ENCODE measurements at regions not wholly inside any gene's neighbourhood (a gene's known extent, or its start where the extent isn't known, plus 50 kb on each side); places are given as distances from the start of the nearest gene placed in this dataset.
"Not testable (repeated sequence)": the region's sequence is repeated elsewhere in the genome, so short reads cannot be mapped to it uniquely, and the experiment has no call there.

GRCh38 chr21:10411776-10412526, 109.4 kb upstream of the TPTE start:
- not testable (repeated sequence) for DNase-seq

- DNase-seq = not testable (repeated sequence)
Measured at GRCh38 chr21:10412928-10413246, 108.5 kb upstream of the TPTE start.

GRCh38 chr21:10413247-10414120, 107.9 kb upstream of the TPTE start:
- not testable (repeated sequence) for DNase-seq

- not testable (repeated sequence) for DNase-seq
Measured at GRCh38 chr21:10414121-10414924, 107.1 kb upstream of the TPTE start.

GRCh38 chr21:10414925-10415254, 106.5 kb upstream of the TPTE start:
- DNase-seq = not testable (repeated sequence)

- not testable (repeated sequence) for DNase-seq
Measured at GRCh38 chr21:10415456-10415855, 105.9 kb upstream of the TPTE start.

GRCh38 chr21:10415859-10416258, 105.5 kb upstream of the TPTE start:
- not testable (repeated sequence) for DNase-seq

GRCh38 chr21:10416691-10417447, 104.5 kb upstream of the TPTE start:
- DNase-seq = not testable (repeated sequence)

GRCh38 chr21:10417551-10418002, 103.8 kb upstream of the TPTE start:
- not testable (repeated sequence) for DNase-seq

GRCh38 chr21:10418250-10419048, 102.9 kb upstream of the TPTE start:
- DNase-seq = not testable (repeated sequence)

GRCh38 chr21:10421199-10421598, 100.2 kb upstream of the TPTE start:
- not testable (repeated sequence) for DNase-seq

GRCh38 chr21:10421601-10422000, 99.8 kb upstream of the TPTE start:
- not testable (repeated sequence) for DNase-seq

GRCh38 chr21:10424097-10424886, 97.1 kb upstream of the TPTE start:
- not testable (repeated sequence) for DNase-seq

GRCh38 chr21:10424887-10425145, 96.6 kb upstream of the TPTE start:
- DNase-seq = not testable (repeated sequence)

- no peak for DNase-seq
Measured at GRCh38 chr21:10425856-10426255, 95.5 kb upstream of the TPTE start.

- DNase-seq = not testable (repeated sequence)
Measured at GRCh38 chr21:10426812-10427211, 94.6 kb upstream of the TPTE start.

- DNase-seq = not testable (repeated sequence)
Measured at GRCh38 chr21:10427277-10427676, 94.1 kb upstream of the TPTE start.

- DNase-seq = not testable (repeated sequence)
Measured at GRCh38 chr21:10428981-10429534, 92.3 kb upstream of the TPTE start.

GRCh38 chr21:10430005-10430404, 91.4 kb upstream of the TPTE start:
- no peak for DNase-seq

GRCh38 chr21:10431995-10432394, 89.4 kb upstream of the TPTE start:
- DNase-seq = not testable (repeated sequence)

- DNase-seq = not testable (repeated sequence)
Measured at GRCh38 chr21:10432456-10432855, 88.9 kb upstream of the TPTE start.
